ENCODE measurements at regions not wholly inside any gene's neighbourhood (a gene's known extent, or its start where the extent isn't known, plus 50 kb on each side); places are given as distances from the start of the nearest gene placed in this dataset.

GRCh38 chr6:103081126-103081525, 1687.6 kb downstream of the GRIK2 start:
- TF ChIP-seq CTCF (IDR thresholded peaks at IDR 0.05) (no peak), POLR2AphosphoS5 (IDR thresholded peaks at IDR 0.05) (no peak)
